GM12878 (cell line): ENCODE measurements at regions not wholly inside any gene's neighbourhood (a gene's known extent, or its start where the extent isn't known, plus 50 kb on each side); places are given as distances from the start of the nearest gene placed in this dataset.

Experiments
- ATAC-seq: fragments of 200-7000 bp; cut with Tn5 transposase; 3 replicates; pipeline ENCODE4 v1.9.1; 2020; ENCODE audit warnings: mild to moderate bottlenecking, moderate library complexity
- BruUV-seq: library from RNA; stranded (reverse); fragments of 400-500 nt; replicated peaks from 2 replicates; lab custom pipeline; 2021; lab: Mats Ljungman, UMichigan
- CTCF ChIA-PET: fragments of 300-600 bp; sonication (Branson Sonifier 250); formaldehyde crosslinking; extraction: SDS; loops from one replicate; lab custom pipeline; 2021; ENCODE audit warnings: inconsistent platforms; lab: Yijun Ruan, JAX
- POLR2A ChIA-PET: fragments of 350-600 bp; formaldehyde crosslinking; extraction: SDS; loops from one replicate; lab custom pipeline; 2021; ENCODE audit warnings: inconsistent platforms; lab: Charles Lee
- RAD21 ChIA-PET: fragments of 300-600 bp; sonication (Branson Sonifier 250); formaldehyde crosslinking; loops from one replicate; lab custom pipeline; 2023; ENCODE audit warnings: antibody characterized with exemption; ENCODE audit not compliant: unreplicated experiment; lab: Charles Lee
- SMC1A ChIA-PET: fragments of 300-600 bp; sonication (Branson Sonifier 250); formaldehyde crosslinking; loops from one replicate; lab custom pipeline; 2023; ENCODE audit not compliant: unreplicated experiment, uncharacterized antibody; lab: Charles Lee
- DNase-seq: peaks from one replicate; pipeline ENCODE4 v3.0.0-alpha.2; 2011; ENCODE audit warnings: low read depth, low spot score
- FAIRE-seq: peaks from 3 replicates; lab custom pipeline; 2011; peaks lifted over from hg19 to GRCh38; lab: Jason Lieb, UNC
- H2AFZ ChIP-seq: 2 replicates; pipeline ENCODE4 v1.6.0; 2011; ENCODE audit warnings: low read depth, low read length, control low read depth; ENCODE audit not compliant: control insufficient read depth
- H3K27ac ChIP-seq: 2 replicates; pipeline ENCODE4 v1.5.1; 2011; ENCODE audit warnings: control low read depth; ENCODE audit not compliant: control insufficient read depth, insufficient read depth
- H3K27me3 ChIP-seq, 2 experiments: replicated peaks in 1 of 2; 2 replicates each; pipeline versions ENCODE4 v1.6.0 to v1.6.1; 2011; ENCODE audit warnings: low read length in 1 of 2; ENCODE audit not compliant: control insufficient read depth in 2 of 2, insufficient read depth in 2 of 2
- H3K36me3 ChIP-seq, 2 experiments: 2 replicates each; pipeline ENCODE4 v1.5.1; 2011; ENCODE audit warnings: low read length in 1 of 2; ENCODE audit not compliant: control insufficient read depth in 2 of 2, insufficient read depth in 2 of 2
- H3K4me1 ChIP-seq: 2 replicates; pipeline ENCODE4 v1.6.1; 2011; ENCODE audit warnings: mild to moderate bottlenecking, low read length, moderate library complexity, mixed read lengths; ENCODE audit not compliant: control insufficient read depth, insufficient read depth
- H3K4me2 ChIP-seq: 2 replicates; pipeline ENCODE4 v1.6.0; 2011; ENCODE audit warnings: control low read depth; ENCODE audit not compliant: control insufficient read depth, insufficient read depth
- H3K4me3 ChIP-seq: fragments of 200-600 bp; sonication (generic); 2 replicates; pipeline ENCODE4 v1.5.1; 2016
- H3K79me2 ChIP-seq: 2 replicates; pipeline ENCODE4 v1.6.0; 2011; ENCODE audit warnings: low read length; ENCODE audit not compliant: control insufficient read depth, insufficient read depth
- H3K9ac ChIP-seq: 2 replicates; pipeline ENCODE4 v1.8.0; 2011; ENCODE audit warnings: low read length, control low read depth, mixed read lengths; ENCODE audit not compliant: control insufficient read depth, insufficient read depth
- H3K9me3 ChIP-seq: replicated peaks from 3 replicates; pipeline ENCODE4 v1.5.1; 2011; ENCODE audit warnings: mild to moderate bottlenecking, low read length; ENCODE audit not compliant: control insufficient read depth, insufficient read depth
- H4K20me1 ChIP-seq: 2 replicates; pipeline ENCODE4 v1.6.0; 2011; ENCODE audit not compliant: control insufficient read depth, insufficient read depth
- ATF7 ChIP-seq: fragments of 450-650 bp; IDR thresholded peaks from 2 replicates; pipeline ENCODE4 v1.6.1; 2016; ENCODE audit warnings: low read depth, mild to moderate bottlenecking
- EGR1 ChIP-seq, 2 experiments: IDR thresholded peaks; 1 replicate in 1 of 2; 2 replicates in 1 of 2; pipeline ENCODE4 v1.6.1; 2011 to 2012; ENCODE audit warnings: low read depth in 2 of 2, low read length in 2 of 2, borderline replicate concordance in 1 of 2, mild to moderate bottlenecking in 1 of 2, moderate library complexity in 1 of 2
- JUND ChIP-seq: IDR thresholded peaks from 2 replicates; pipeline ENCODE4 v1.6.1; 2012; ENCODE audit warnings: low read depth, mild to moderate bottlenecking, low read length, improper control_type of control experiment, moderate library complexity
- MTA3 ChIP-seq: IDR thresholded peaks from 2 replicates; pipeline ENCODE4 v1.6.1; 2012; ENCODE audit warnings: low read length, inconsistent platforms, borderline replicate concordance
- MYB ChIP-seq: fragments of 150-350 bp; IDR thresholded peaks from 2 replicates; pipeline ENCODE4 v1.6.1; 2014; ENCODE audit warnings: mild to moderate bottlenecking, low read depth, low read length, borderline replicate concordance
- NR2C2 ChIP-seq: IDR thresholded peaks from 2 replicates; pipeline ENCODE4 v1.6.1; 2011; ENCODE audit warnings: borderline replicate concordance, low read depth; ENCODE audit not compliant: control insufficient read depth, insufficient read length
- NR2F1 ChIP-seq: fragments of 450-650 bp; conservative IDR thresholded peaks from 2 replicates; pipeline ENCODE4 v1.6.1; 2017; ENCODE audit warnings: mild to moderate bottlenecking
- PKNOX1 ChIP-seq: fragments of 450-650 bp; IDR thresholded peaks from 2 replicates; pipeline ENCODE4 v1.6.1; 2016; ENCODE audit warnings: mild to moderate bottlenecking
- RB1 ChIP-seq: fragments of 450-650 bp; formaldehyde crosslinking; IDR thresholded peaks from 2 replicates; pipeline ENCODE4 v1.6.1; 2017; ENCODE audit warnings: mild to moderate bottlenecking, borderline replicate concordance
- RFX5 ChIP-seq: IDR thresholded peaks from 2 replicates; pipeline ENCODE4 v1.6.1; 2011; ENCODE audit warnings: low read depth, low read length, improper control_type of control experiment
- SKIL ChIP-seq: fragments of 450-650 bp; IDR thresholded peaks from 2 replicates; pipeline ENCODE4 v1.6.1; 2017; ENCODE audit warnings: mild to moderate bottlenecking, low read depth, inconsistent platforms; ENCODE audit not compliant: poor library complexity, severe bottlenecking
- STAT3 ChIP-seq: IDR thresholded peaks from 2 replicates; pipeline ENCODE4 v1.6.1; 2011; ENCODE audit warnings: low read depth, low read length, improper control_type of control experiment
- ZNF687 ChIP-seq: fragments of 450-650 bp; IDR thresholded peaks from 2 replicates; pipeline ENCODE4 v1.6.1; 2017; ENCODE audit warnings: mild to moderate bottlenecking, moderate library complexity
- WGBS: methylation state at CpG from one replicate; pipeline ENCODE4 v1.1.6; 2016; ENCODE audit warnings: low lambda C conversion rate; ENCODE audit not compliant: insufficient replicate concordance, insufficient coverage; ENCODE audit errors: missing lambda C conversion rate; 5-methylcytosine and 5-hydroxymethylcytosine counted together
- in situ Hi-C: fragments of 300-500 bp; cut with MboI; formaldehyde crosslinking; loops from 9 replicates; pipeline ENCODE4 v1.14.3; 2018; ENCODE audit warnings: mixed read lengths
- intact Hi-C: fragments of 100-400 bp; cut with micrococcal nuclease; formaldehyde crosslinking; loops from one replicate; pipeline ENCODE4 v1.14.2; 2022; ENCODE audit not compliant: unreplicated experiment
- TF ChIP-seq, protein P1 (sequence below): fragments of 450-650 bp; IDR thresholded peaks from 2 replicates; pipeline ENCODE4 v1.6.1; 2017; ENCODE audit warnings: mild to moderate bottlenecking

GRCh38 chr4:90057091-90057490 is 70.1 kb upstream of the CCSER1 start:
- RAD21 ChIA-PET: no interaction called here
- Histone ChIP-seq H4K20me1 (no peaks in the 10 kb centered on the region), H2AFZ (no peak overlapping the region), H3K36me3 (no peaks in the 10 kb centered on the region), H3K79me2 (no peaks in the 10 kb centered on the region), H3K27ac (no peak overlapping the region), H3K4me1 (no peaks in the 10 kb centered on the region), H3K27me3 (no peaks in the 10 kb centered on the region), H3K9ac (no peak overlapping the region), H3K9me3 (no peaks in the 10 kb centered on the region), H3K4me3 (no peak overlapping the region), H3K4me2 (no peak overlapping the region)
- in situ Hi-C loops: no loop called here
- CTCF ChIA-PET: interaction anchor here (0.6 kb wide), 1 partner anchor 49 kb away, joined by 3 read pairs; no protein-coding TSS in a partner anchor
- POLR2A ChIA-PET: no interaction called here
- no TSS peak for BruUV-seq
- SMC1A ChIA-PET: interaction anchor here (0.6 to 1.6 kb wide), 2 partner anchors 11 to 125 kb away, joined by 3 to 4 read pairs; no protein-coding TSS in a partner anchor
- no peak for ATAC-seq
- no peak for FAIRE-seq
- WGBS: 15% methylated on average over 2 of the region's 2 CpGs
- intact Hi-C loops: no loop called here
- DNase-seq: no peak
- TF ChIP-seq RFX5 (no peak), MYB (no peak), STAT3 (no peak), SKIL (no peak), ATF7 (no peak), ZNF687 (no peak), RB1 (no peak), EGR1 (IDR thresholded peaks at IDR 0.05; ENCODE audit: borderline replicate concordance in 1 of 2, low read depth in 2 of 2, low read length in 2 of 2) (no peak), PKNOX1 (no peak), JUND (no peak), NR2F1 (no peak), MTA3 (no peak), NR2C2 (no peak)
- TF ChIP-seq, protein P1, sequence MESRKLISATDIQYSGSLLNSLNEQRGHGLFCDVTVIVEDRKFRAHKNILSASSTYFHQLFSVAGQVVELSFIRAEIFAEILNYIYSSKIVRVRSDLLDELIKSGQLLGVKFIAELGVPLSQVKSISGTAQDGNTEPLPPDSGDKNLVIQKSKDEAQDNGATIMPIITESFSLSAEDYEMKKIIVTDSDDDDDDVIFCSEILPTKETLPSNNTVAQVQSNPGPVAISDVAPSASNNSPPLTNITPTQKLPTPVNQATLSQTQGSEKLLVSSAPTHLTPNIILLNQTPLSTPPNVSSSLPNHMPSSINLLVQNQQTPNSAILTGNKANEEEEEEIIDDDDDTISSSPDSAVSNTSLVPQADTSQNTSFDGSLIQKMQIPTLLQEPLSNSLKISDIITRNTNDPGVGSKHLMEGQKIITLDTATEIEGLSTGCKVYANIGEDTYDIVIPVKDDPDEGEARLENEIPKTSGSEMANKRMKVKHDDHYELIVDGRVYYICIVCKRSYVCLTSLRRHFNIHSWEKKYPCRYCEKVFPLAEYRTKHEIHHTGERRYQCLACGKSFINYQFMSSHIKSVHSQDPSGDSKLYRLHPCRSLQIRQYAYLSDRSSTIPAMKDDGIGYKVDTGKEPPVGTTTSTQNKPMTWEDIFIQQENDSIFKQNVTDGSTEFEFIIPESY: no peak
